ENCODE measurements at regions not wholly inside any gene's neighbourhood (a gene's known extent, or its start where the extent isn't known, plus 50 kb on each side); places are given as distances from the start of the nearest gene placed in this dataset.

GRCh38 chr18:78611869-78612268, 367.7 kb upstream of the SALL3 start:
- intact Hi-C loops (cut with DNase I) = no loop called here
- no peak for ATAC-seq

GRCh38 chr18:78612318-78612717, 367.3 kb upstream of the SALL3 start:
- no peak for TF ChIP-seq CTCF (IDR thresholded peaks at IDR 0.05)
- ATAC-seq (no peak), DNase-seq (no peak)
- Histone ChIP-seq H3K4me1 (no peaks in the 10 kb centered on the region), H3K27me3 (ENCODE audit: low read depth) (peaks cover 5% of the 10 kb centered on the region), H3K36me3 (no peaks in the 10 kb centered on the region), H3K9me3 (peaks cover 11% of the 10 kb centered on the region), H3K4me3 (no peak overlapping the region), H3K27ac (no peak overlapping the region)
- intact Hi-C loops (cut with DNase I) = no loop called here

More at GRCh38 chr18:78611869-78612268, 367.7 kb upstream of the SALL3 start:
- peaks cover 11% of the 10 kb centered on the region for H3K9me3 ChIP-seq
- H3K27me3 ChIP-seq (ENCODE audit: low read depth) = peaks cover 5% of the 10 kb centered on the region
- no peak overlapping the region for H3K27ac ChIP-seq
- no peak for TF ChIP-seq CTCF (IDR thresholded peaks at IDR 0.05)
- no peaks in the 10 kb centered on the region for H3K4me1 ChIP-seq
- H3K4me3 ChIP-seq = no peak overlapping the region
- DNase-seq = no peak
- H3K36me3 ChIP-seq = no peaks in the 10 kb centered on the region

GRCh38 chr18:78612801-78613200, 366.8 kb upstream of the SALL3 start:
- peaks cover 11% of the 10 kb centered on the region for H3K9me3 ChIP-seq
- H3K36me3 ChIP-seq = no peaks in the 10 kb centered on the region
- peaks cover 5% of the 10 kb centered on the region for H3K27me3 ChIP-seq (ENCODE audit: low read depth)
- no peak for ATAC-seq
- no peaks in the 10 kb centered on the region for H3K4me1 ChIP-seq
- no peak overlapping the region for H3K4me3 ChIP-seq
- no peak overlapping the region for H3K27ac ChIP-seq
- intact Hi-C loops (cut with DNase I) = no loop called here
- no peak for DNase-seq
- TF ChIP-seq CTCF (IDR thresholded peaks at IDR 0.05) = no peak

GRCh38 chr18:78618726-78619125, 360.9 kb upstream of the SALL3 start:
- intact Hi-C loops (cut with DNase I) = no loop called here
- DNase-seq = no peak
- no peak overlapping the region for H3K27ac ChIP-seq
- ATAC-seq = no peak
- no peaks in the 10 kb centered on the region for H3K4me1 ChIP-seq
- H3K4me3 ChIP-seq = no peak overlapping the region
- H3K36me3 ChIP-seq = no peaks in the 10 kb centered on the region
- peaks cover 11% of the 10 kb centered on the region for H3K9me3 ChIP-seq
- no peak for TF ChIP-seq CTCF (IDR thresholded peaks at IDR 0.05)
- H3K27me3 ChIP-seq (ENCODE audit: low read depth) = no peaks in the 10 kb centered on the region

- no peak for ATAC-seq
- Histone ChIP-seq H3K27ac (no peak overlapping the region), H3K4me3 (no peak overlapping the region), H3K27me3 (ENCODE audit: low read depth) (no peaks in the 10 kb centered on the region), H3K4me1 (no peaks in the 10 kb centered on the region), H3K36me3 (no peaks in the 10 kb centered on the region), H3K9me3 (peaks cover 11% of the 10 kb centered on the region)
- no peak for TF ChIP-seq CTCF (IDR thresholded peaks at IDR 0.05)
- DNase-seq = no peak
- intact Hi-C loops (cut with DNase I) = no loop called here
Observed at GRCh38 chr18:78619854-78620253, 359.8 kb upstream of the SALL3 start.

GRCh38 chr18:78620326-78620725, 359.3 kb upstream of the SALL3 start:
- ATAC-seq (no peak), DNase-seq (no peak)
- no peak for TF ChIP-seq CTCF (IDR thresholded peaks at IDR 0.05)
- intact Hi-C loops (cut with DNase I) = no loop called here
- Histone ChIP-seq H3K27ac (no peak overlapping the region), H3K4me3 (no peak overlapping the region), H3K9me3 (peaks cover 11% of the 10 kb centered on the region), H3K4me1 (no peaks in the 10 kb centered on the region), H3K36me3 (no peaks in the 10 kb centered on the region), H3K27me3 (ENCODE audit: low read depth) (no peaks in the 10 kb centered on the region)

Measured in lower lobe of right lung (tissue), 2 donors.